HS-5 (cell line): ENCODE measurements at regions not wholly inside any gene's neighbourhood (a gene's known extent, or its start where the extent isn't known, plus 50 kb on each side); places are given as distances from the start of the nearest gene placed in this dataset.
A peak's percentile ranks its signal among the peaks of the same experiment; 100 is the strongest.
"Not testable (repeated sequence)": the region's sequence is repeated elsewhere in the genome, so short reads cannot be mapped to it uniquely, and the experiment has no call there.

ENCODE experiments used
- DNase-seq: peaks from one replicate; pipeline ENCODE4 v3.0.0-alpha.2; 2012; ENCODE audit warnings: low read depth

DNA sequence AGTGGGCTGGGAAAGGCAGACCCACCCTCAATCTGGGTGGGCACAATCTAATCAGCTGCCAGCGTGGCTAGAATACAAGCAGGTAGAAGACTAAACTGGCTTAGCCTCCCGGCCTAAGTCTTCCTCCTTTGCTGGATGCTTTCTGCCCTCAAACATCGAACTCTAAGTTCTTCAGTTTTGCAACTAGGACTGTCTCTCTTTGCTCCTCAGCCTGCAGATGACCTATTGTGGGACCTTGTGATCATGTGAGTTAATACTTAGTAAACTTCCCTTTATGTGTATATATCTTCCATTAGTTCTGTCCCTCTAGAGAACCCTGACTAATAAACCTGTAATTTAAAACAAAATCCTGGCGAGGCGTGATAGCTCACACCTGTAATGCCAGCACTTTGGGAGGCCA lies 51.8 kb upstream of the SLC39A8 start:
- not testable (repeated sequence) for DNase-seq

DNA sequence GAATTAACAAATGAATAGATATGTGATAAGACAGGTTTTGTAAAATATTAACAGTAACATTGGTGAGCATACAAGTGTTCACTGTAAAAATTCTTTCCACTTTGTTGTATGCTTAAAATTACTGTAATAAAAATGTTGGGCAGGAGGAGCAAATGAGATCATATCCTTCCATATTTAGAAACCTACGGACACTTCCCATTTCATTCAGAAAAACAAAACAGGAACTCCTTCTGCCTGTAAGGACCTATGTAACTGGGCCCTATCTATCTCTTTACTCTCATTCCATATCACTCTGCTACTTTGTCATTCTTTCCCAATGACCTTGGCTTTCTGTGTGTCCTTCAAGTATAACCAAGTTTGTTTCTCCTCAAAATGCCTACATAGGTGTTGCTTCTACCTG lies 53.7 kb upstream of the SLC39A8 start:
- DNase-seq: no peak

DNA sequence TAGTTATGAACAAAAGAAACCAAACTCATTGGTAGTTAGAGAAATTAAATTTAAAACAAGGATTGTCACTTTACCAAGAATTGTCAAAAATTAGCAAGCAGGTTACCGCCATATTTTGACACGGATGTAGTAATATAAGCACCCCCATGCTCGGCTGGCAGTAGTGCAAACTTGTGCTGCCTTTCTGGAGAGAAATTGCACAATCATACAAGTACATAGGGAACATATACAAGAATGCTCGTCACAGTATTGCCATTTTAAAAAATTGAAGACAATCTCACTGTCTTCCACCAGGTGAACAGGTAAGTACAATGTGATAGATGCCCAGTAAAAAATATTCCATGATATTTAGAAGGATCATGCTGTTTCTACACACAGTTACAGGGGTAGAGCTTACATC lies 55.6 kb upstream of the SLC39A8 start:
- no peak for DNase-seq

DNA sequence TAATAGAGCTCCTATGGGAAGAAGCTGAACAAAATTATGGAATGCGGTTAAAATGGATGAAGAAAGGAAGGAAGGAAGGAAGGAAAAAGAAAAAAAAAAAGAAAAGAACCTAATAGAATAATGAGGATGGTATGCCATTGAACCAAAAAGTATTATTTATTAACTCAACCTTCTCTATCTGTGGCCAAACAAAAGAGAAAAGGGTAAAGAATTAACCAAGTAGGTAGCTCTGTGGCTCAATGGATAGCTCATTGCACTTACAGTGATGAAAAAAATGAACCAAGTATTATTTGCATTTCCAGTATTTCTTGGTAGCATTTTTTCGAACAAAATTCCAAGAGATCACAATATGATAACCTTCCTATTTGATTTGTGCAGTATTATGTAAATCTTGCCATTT lies 56.9 kb upstream of the SLC39A8 start:
- DNase-seq: no peak

DNA sequence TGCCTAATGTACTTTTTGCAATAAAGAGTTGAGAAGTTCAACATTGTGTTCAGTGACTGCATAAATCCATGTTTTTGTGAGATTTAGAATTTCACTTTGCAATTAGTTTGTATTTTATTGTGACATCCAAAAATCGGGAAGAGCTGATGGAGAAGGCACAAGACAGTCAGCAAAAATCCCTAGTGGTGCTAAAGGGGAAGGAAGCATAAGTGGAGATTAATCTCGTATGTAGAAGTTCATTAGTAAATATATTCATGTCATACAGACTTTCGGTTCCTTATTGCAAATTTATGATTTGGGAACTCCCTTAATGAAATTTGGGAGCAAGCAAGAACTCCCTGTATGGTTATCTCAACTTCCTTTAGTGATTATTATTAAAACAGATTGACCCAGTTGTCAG lies 57.8 kb upstream of the SLC39A8 start:
- no peak for DNase-seq

DNA sequence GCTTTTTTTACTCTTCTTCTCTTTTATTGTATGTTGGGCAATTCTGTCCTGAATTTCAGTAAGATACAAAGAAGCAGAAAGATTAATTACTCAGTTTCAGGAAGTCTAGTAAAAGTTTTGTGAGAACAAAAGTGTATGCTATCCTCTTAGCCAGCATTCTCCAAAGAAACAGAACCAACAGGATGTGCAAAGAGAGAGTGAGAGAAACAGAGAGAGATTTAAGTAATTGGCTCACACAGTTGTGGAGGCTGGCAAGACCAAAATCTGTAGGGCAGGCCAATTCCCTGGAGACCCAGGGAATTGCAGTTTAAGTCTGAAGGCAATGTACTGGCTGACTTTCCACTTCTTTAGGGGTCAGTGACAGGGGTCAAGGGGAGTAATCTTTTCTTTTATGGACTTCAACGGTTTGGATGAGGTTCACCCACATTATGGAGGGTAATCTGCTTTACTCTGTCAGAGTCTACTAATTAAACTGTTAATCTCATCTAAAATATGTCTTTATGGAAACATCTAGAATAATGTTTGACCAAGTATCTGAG lies 59.2 kb upstream of the SLC39A8 start:
- no peak for DNase-seq

DNA sequence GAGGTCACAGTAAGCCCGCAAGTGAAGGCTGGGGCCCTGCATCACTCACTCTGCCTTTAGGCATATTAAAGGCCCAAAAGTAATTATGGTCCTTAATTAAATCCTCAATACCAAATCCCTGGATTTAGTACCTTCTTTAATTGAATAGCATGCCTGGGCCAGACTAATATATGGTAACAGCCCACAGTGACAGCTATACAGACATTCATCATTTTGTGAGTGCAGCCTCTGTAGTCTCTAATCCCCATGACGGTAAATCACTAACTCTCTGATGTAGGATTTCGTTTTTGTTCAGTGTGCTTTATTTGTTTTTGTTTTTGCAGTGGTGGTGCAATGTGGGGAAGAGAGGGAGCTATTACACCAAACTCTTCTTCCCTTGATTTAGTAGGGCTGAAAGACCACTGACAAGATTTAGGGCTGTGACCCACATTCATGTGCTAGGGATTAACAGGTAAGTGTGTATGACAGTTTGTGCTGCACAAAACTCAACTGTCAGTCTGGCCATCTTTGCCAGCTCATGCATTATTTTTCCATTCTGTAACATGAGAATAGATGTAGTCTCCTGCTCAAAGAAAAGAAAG lies 60.6 kb upstream of the SLC39A8 start:
- no peak for DNase-seq

DNA sequence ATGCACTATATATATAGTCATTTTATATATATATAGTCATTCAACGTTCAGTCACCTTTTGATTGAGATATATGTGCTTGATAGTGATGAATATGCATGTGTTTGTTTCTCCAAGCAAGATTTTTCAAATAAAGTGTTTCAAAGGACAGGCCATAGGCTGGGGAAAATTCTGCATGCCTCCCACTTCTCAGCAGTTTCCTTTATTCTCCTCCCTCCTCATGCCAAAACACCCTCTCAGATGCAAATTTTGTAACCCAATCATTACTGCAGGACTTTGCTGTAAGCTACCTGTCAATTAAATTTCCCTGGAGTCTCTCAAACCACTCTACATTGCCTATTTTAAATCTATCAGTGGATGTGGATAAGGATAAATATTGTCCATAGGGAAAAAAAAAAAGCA lies 65.6 kb upstream of the SLC39A8 start:
- DNase-seq: not testable (repeated sequence)

DNA sequence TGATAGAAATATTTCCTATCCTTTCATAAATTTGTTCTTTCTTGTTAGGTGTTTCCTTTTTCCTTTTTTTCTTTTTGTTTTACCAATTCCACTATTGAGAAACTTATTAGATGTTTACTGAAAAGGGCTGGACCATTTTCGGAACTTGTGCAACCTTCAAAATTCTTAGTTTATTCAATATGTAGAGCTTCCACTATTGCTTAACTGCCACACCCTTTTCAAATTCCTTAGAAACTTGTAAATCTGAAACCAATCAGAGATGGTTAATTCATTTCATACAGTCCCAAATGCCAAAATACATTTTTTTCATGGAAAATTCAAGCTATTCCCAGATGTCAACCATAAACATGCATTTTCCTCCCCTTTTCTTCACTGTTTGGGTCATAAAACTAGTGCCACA lies 66.1 kb upstream of the SLC39A8 start:
- DNase-seq: no peak

DNA sequence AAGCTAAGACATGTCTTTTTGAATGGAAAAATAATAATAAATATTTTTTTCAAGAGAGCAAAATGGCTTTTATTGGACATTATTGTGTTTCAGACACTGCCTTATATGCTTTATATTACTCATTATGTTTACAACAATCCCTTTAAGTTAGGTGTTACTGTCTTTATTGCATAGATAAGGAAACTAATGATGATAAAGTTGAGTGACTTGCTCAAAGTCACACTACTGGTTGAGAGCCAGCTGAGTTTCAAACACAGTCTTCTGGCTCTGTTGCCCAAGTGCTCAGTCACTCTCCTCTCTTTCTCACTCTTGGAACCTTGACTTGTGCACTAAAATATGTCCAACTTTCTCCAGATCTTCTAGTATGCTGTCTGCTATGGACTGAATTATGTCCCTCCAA lies 71.5 kb upstream of the SLC39A8 start:
- no peak for DNase-seq

DNA sequence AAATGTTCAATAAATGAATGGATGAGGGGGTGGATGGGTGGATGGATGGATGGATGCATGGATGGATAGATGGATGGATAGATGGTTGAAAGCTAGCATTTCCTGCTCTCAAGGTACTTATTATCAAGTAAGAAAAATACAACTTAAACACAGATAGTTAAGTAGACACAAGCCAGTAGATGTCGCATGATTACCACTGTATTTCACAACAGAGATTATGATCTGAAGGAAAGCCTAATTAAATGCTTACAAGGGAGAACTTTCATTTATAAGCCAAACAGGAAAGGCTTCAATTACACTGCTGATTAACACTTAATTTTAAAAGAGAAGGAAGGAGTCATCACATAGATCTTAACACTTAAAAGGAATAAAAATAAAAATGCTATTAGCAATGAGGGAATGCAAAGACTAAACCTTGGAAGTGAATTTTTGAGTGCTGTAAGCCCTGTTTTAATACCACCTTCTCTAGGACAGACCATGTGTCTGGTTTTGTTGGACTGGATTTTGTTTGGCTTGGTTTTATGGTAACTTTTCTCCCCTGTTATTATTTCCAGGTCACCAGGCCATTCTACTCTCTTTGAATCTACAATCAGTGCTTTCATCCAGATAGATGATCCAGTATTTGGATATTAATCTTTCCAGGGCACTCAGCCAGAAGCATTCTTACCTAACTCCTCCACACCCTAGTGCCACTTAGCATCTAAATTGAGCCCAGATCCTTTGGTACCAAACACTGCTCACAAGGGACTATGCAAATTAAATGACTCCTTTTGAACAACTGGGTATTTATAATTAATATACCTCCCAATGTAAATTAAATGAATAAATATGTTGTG lies 75.5 kb upstream of the SLC39A8 start:
- no peak for DNase-seq

DNA sequence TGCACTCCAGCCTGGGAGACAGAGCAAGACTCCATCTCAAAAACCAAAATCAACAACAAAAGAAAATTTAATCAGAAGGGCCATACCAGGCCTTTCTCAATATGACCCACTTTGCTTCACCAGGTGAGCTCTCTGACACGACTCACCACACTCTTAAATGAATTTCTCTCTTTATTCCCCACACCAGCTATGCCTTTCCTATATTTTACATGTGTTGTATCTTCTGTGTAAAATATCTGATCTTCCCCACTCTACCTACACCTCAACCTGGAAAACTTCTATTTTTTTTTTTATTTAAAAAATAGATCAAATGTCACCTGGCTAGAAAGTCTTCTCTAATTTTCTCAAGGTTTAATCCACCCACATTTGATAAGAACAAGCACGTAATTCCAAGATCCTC lies 77.6 kb upstream of the SLC39A8 start:
- DNase-seq: no peak

DNA sequence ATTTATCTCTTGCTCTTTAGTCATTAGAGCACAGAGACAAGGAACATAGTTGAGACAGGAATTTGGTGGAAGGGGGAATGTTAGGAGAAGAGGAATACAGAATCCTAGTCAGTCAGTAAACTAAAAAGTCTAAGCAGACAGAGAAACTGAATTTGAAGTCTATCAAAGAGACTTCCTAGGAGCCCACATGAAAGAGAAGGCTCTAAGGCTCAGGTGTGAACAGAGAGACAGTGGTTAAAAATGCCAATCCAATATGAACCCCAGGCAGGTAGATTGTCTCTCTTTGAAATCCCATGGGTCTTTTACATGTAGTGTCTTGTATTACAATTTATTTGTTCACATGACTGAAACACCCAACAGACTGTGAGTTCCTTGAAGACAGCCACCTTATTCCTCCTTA lies 77.8 kb upstream of the NFKB1 start:
- DNase-seq: no peak

DNA sequence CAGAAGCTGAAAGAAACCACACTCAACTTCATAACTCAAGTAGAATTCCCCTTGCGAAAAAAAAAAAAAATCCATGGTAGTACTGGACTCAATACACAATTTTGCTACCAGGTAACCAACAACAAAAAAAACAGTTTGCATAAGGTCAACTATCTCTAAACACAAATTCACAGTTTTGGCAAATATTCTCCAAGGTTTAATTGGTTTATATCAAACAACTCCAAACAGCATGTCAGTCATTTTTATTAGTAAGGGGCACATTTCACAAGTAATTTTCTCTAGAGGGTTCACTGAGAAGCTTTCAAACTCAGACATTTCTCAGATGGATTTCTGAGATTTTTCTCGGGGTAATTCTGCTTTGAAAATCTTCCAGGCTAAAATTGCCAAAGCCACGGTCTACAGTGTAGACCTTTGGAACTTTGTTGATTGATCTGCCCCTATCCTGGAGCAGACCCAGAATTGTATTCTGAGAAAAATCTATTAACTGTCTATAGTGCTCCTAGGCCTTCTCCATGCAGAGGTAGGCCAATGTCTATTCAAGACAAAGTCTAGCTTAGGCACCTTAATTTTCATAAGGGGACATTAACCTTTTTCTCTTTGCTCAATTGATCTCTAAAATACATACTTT lies 73.7 kb upstream of the NFKB1 start:
- DNase-seq: no peak

DNA sequence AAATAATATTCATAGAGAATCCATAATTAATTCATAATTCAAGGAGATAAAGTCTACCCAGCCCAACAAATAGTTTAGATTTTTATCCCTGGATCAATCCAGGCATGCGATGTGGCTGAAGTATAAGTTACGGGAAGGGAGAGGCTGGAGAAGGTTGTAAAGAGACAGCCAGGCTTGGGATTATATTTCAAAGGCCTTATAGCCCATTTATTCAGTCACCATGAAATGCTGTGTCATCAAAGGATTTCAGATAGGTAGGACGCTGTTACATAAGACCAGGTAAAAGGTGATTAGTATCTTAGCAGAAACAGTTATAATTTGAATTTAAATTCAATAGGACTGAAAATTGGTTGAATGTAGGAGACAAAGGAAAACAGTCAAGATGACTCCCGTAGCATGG lies 73.0 kb upstream of the NFKB1 start:
- no peak for DNase-seq

DNA sequence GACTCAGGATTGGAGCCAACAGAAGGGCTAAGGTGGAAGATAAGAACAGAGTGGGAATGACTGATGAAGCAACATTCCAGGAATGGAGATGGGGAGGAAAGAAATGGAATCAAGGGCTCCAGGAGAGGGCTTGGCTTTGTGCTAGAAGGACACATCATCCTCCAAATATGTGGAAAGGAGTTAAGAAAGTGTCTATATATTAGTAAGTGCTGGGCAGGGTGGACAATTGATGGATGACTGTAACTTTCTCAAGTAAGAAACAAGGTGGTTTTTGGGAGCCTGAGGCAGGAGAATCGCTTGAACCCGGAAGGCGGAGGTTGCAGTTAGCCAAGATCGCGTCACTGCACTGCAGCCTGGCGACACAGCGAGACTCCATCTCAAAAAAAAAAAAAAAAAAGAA lies 71.6 kb upstream of the NFKB1 start:
- peak; percentile 82 for DNase-seq

DNA sequence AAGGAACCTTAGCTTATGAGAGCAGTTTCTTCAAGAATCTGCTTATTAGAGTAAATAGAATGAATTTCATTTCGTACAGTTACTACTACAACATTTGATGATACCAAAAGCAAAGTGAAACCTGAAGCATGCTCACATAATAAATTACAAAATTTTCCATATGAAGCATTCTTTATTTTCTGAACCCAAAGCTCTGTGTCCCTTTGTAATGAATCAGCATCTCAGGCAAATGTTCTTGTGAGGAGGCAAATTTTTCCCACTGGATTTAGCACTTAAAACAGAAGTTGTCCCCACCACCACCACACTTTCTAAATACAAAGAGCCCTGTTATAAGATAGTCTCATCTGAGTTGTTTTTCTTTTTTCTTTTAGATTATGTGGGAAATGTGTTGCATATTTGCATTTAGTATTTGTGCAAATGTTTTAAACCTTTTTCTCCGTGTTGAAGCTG lies 70.7 kb upstream of the NFKB1 start:
- no peak for DNase-seq

DNA sequence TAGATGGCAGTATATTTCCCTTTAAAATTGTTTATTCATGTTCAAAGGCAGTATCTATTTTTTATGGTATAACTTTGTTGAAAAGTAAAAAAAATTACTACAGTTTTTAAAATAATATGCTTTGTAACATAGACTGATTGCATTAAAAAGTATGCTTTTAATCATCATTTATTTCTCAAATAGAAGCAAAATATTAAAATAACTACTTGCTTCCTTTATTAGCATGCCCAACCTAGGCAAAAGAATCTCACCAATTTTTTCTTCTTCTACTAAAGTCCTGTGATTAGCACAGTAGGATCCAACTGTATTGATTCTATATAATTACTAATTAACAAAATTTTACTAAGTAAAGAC lies 69.6 kb upstream of the NFKB1 start:
- no peak for DNase-seq

DNA sequence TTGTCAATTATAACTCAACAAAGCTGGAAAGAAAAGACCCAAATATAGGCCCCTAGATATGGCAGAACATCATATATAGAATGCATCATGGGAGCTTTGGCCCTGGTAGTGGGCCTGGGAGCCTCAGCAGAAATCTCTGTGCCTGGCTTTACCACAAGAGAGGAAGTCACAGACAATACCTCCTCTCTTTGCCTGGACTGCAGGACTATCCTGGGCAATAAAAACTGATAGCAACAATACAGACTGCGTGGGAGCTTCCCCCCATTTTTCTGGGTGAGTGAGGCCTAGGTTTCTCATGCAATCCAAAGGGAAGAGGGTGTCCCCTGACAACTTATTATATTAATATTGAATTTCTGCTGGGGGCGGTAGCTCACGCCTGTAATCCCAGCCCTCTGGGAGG lies 64.0 kb upstream of the NFKB1 start:
- DNase-seq: no peak

DNA sequence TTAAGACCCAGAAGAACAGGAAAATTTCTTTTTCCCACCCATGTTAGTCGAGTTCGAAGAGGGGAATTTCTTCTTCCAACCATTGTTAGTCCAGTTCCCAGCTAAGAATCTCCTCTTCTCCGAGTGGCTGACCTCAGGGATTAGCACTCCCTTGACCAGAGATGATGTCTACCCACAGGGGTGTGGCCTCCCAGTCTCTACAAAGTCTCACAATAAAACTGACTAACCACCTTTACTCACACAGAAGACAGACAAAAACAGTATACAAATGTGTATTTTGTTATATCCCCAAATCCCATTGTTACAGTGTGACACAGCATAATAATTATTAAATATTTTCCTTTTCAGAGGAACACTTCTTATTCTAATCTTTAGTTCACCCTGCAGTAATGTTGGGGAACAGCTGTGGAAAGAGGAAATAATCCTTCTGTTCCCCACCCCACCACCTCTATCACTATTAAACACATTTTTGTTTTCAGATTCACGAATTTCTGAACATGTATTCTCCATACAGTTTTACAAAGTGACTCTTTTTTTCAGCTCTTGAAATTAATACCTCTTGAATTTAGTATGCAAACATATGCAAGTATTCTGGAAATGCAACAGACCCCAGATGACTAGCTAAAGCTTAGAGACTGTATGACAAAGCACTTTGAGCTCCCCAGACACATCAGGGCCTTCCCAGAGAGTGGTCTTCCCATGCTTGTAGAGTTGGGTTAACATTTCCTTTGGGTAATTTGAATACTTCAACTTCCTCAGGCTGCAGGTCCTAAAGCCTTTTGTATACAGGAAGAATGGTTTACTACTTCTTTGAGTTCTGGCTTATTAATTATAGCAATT lies 62.5 kb upstream of the NFKB1 start:
- no peak for DNase-seq

DNA sequence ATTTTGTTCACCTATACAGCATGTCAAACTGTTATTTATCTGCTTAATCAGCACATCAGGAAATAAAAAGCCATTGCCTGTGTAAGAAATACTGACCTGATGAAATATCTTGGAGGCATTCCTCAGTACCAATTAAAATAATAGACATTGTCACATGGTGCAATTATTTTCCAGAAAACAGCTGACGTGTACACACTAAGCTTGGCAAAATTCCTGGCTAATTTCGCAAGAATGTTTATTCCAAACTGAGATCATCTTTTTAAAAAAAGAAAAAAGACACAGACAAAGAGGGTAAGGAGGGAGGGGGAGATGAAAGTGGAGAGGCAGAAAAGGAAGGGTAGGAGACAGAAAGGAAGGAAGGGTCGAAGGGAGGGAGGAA lies 61.9 kb upstream of the NFKB1 start:
- peak; percentile 86 for DNase-seq

DNA sequence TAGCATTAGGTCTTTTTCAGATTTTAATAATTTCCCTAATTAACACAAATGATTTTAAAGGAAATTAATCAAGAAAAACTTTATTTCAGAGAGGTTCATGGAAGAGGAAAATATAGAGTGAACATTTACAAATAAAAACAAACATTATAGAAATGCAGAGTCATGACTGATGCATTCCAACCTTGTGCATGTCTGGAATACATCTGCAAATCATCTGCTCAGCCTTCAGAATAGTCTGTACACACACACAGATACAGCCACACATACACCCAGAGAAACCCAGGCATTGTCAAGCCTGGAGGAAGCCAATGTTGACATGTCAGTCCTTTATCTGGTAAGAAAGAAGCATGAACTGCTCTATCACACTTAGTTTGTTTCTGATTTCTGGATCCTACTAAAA lies 61.3 kb upstream of the NFKB1 start:
- DNase-seq: no peak
